ENCODE measurements at regions not wholly inside any gene's neighbourhood (a gene's known extent, or its start where the extent isn't known, plus 50 kb on each side); places are given as distances from the start of the nearest gene placed in this dataset.

DNA sequence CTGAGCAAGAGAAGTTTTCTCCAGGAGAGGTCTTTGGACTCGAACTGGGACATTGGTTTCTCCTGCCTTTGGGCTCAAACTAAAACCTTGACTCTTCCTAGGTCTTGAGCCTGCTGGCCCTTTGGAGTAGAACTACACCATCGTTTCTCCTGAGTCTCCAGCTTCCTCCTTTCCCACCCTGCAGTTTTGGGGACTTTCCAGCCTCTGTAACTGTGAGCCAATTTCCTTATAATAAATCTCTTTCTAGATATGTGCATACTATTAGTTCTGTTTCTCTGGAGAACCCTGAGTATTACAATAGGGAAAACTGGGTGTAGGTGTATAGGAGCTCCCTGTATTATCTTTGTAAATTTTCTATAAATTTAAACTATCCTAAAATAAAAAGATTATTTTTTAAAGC, 219.8 kb upstream of the AGAP1 start:
- H3K9me3 ChIP-seq (ENCODE audit: severe bottlenecking), result no peaks in the 10 kb centered on the region
- H3K4me1 ChIP-seq (ENCODE audit: insufficient read depth, poor library complexity, severe bottlenecking), result peaks cover under 1% of the 10 kb centered on the region
- H3K27me3 ChIP-seq (ENCODE audit: insufficient read depth, poor library complexity, severe bottlenecking), result no peaks in the 10 kb centered on the region
- TF ChIP-seq, protein P1, sequence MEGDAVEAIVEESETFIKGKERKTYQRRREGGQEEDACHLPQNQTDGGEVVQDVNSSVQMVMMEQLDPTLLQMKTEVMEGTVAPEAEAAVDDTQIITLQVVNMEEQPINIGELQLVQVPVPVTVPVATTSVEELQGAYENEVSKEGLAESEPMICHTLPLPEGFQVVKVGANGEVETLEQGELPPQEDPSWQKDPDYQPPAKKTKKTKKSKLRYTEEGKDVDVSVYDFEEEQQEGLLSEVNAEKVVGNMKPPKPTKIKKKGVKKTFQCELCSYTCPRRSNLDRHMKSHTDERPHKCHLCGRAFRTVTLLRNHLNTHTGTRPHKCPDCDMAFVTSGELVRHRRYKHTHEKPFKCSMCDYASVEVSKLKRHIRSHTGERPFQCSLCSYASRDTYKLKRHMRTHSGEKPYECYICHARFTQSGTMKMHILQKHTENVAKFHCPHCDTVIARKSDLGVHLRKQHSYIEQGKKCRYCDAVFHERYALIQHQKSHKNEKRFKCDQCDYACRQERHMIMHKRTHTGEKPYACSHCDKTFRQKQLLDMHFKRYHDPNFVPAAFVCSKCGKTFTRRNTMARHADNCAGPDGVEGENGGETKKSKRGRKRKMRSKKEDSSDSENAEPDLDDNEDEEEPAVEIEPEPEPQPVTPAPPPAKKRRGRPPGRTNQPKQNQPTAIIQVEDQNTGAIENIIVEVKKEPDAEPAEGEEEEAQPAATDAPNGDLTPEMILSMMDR (IDR thresholded peaks at IDR 0.05; ENCODE audit: poor library complexity, severe bottlenecking), result no peak
- ATAC-seq (ENCODE audit: low read depth) (no peak), DNase-seq (ENCODE audit: low spot score) (no peak)
- H3K27ac ChIP-seq (ENCODE audit: poor library complexity, severe bottlenecking), result no peak overlapping the region
- H3K36me3 ChIP-seq (ENCODE audit: low read depth), result no peaks in the 10 kb centered on the region
- H3K4me3 ChIP-seq (ENCODE audit: severe bottlenecking), result no peak overlapping the region

DNA sequence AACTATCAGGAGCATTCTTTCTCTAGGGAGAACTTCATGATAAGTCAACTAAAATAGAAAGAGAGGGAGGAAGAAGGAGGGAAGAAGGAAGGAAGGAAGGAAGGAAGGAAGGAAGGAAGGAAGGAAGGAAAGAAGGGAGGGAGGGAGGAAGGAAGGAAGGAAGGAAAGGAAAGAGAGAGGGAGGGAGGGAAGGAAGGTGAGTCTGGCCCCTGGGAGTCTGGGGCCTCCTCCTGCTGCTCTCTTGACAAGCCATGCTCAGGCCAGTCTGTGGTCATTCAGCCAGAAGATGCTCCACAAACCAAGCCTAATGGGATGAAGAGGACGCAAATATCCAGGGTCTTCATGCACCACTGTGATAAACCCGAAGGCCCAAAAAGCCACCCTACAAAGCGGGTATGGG, 216.4 kb upstream of the AGAP1 start:
- no peak overlapping the region for H3K27ac ChIP-seq (ENCODE audit: poor library complexity, severe bottlenecking)
- TF ChIP-seq, protein P1 (IDR thresholded peaks at IDR 0.05; ENCODE audit: poor library complexity, severe bottlenecking), result no peak
- no peaks in the 10 kb centered on the region for H3K9me3 ChIP-seq (ENCODE audit: severe bottlenecking)
- no peak overlapping the region for H3K4me3 ChIP-seq (ENCODE audit: severe bottlenecking)
- no peaks in the 10 kb centered on the region for H3K4me1 ChIP-seq (ENCODE audit: insufficient read depth, poor library complexity, severe bottlenecking)
- no peaks in the 10 kb centered on the region for H3K36me3 ChIP-seq (ENCODE audit: low read depth)
- DNase-seq (ENCODE audit: low spot score) (no peak), ATAC-seq (ENCODE audit: low read depth) (no peak)
- no peaks in the 10 kb centered on the region for H3K27me3 ChIP-seq (ENCODE audit: insufficient read depth, poor library complexity, severe bottlenecking)

DNA sequence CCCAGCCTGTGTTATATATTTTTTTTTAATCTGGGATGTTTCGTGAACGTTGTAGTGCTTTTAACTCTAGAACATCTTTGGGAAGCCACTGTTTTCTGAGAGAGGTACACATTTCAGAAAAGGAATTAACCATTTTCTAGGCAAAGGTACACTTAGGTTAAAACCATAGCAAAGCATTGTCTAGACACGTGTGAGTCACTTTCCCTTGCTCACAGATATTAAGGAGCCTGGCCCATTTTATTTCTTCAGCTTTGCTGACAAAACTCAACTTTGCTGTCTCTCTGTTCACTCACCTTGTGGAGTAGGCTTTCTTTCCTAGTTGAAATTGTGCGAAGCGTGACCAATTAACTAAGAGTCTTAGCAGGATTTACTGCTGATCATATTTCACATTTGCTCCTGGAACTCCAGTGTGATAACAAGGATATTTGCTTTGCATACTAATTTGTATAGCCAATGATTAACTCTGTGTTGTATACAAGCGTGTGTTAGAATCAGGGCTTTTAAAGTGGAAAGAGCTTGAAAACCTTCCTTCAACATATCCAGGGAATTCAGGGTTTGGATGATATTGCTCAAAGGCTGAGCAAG, 215.0 kb upstream of the AGAP1 start:
- no peaks in the 10 kb centered on the region for H3K9me3 ChIP-seq (ENCODE audit: severe bottlenecking)
- ATAC-seq (ENCODE audit: low read depth), result peak; percentile 55; the same call in 2 of the 3 replicates
- TF ChIP-seq, protein P1 (IDR thresholded peaks at IDR 0.05; ENCODE audit: poor library complexity, severe bottlenecking), result no peak
- no peak overlapping the region for H3K4me3 ChIP-seq (ENCODE audit: severe bottlenecking)
- H3K27ac ChIP-seq (ENCODE audit: poor library complexity, severe bottlenecking), result no peak overlapping the region
- no peaks in the 10 kb centered on the region for H3K36me3 ChIP-seq (ENCODE audit: low read depth)
- no peaks in the 10 kb centered on the region for H3K27me3 ChIP-seq (ENCODE audit: insufficient read depth, poor library complexity, severe bottlenecking)
- no peaks in the 10 kb centered on the region for H3K4me1 ChIP-seq (ENCODE audit: insufficient read depth, poor library complexity, severe bottlenecking)
- no peak for DNase-seq (ENCODE audit: low spot score)

DNA sequence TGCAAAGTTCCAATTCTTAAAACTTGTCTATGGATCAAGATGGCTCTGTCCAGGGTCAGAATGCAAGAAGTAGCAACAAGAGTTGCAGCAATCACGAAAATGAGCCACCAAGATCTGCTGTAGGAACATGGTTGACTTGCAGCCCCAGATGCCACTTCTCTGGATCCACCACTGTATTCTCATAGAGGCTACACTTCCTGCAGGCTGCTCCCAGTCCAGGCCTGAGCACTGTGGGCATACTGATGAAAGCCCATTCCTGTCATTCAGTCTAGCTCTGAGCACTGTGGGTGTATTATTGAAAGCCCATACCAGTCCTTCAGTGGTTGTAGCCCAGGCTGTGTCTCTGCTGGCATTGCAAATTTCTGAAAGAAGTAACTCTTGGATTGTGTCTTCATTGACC, 213.9 kb upstream of the AGAP1 start:
- Histone ChIP-seq H3K9me3 (ENCODE audit: severe bottlenecking) (no peaks in the 10 kb centered on the region), H3K4me1 (ENCODE audit: insufficient read depth, poor library complexity, severe bottlenecking) (no peaks in the 10 kb centered on the region), H3K27me3 (ENCODE audit: insufficient read depth, poor library complexity, severe bottlenecking) (peaks cover 3% of the 10 kb centered on the region), H3K36me3 (ENCODE audit: low read depth) (no peaks in the 10 kb centered on the region), H3K27ac (ENCODE audit: poor library complexity, severe bottlenecking) (no peak overlapping the region), H3K4me3 (ENCODE audit: severe bottlenecking) (no peak overlapping the region)
- DNase-seq (ENCODE audit: low spot score), result no peak
- ATAC-seq (ENCODE audit: low read depth), result no peak
- TF ChIP-seq, protein P1 (IDR thresholded peaks at IDR 0.05; ENCODE audit: poor library complexity, severe bottlenecking), result no peak

DNA sequence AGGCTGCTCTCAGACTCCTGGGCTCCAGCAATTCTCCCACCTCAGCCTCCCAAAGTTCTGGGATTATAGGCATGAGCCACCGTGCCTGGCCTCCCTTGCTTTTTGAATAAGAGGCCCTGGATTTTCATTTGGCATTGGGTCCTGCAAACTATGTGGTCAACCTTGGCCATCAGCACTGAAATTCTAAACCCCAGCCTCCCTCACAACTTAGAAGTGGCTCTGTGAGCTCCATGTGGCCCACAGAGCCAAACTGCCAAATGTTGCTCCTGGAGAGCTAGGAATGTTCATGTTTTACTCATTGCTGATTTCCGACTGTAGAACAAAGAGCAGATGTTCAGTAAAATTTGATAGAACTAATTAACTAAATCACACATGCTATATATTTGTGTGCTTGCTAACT, 210.6 kb upstream of the AGAP1 start:
- Histone ChIP-seq H3K4me3 (ENCODE audit: severe bottlenecking) (no peak overlapping the region), H3K4me1 (ENCODE audit: insufficient read depth, poor library complexity, severe bottlenecking) (no peaks in the 10 kb centered on the region), H3K27ac (ENCODE audit: poor library complexity, severe bottlenecking) (no peak overlapping the region), H3K36me3 (ENCODE audit: low read depth) (no peaks in the 10 kb centered on the region), H3K9me3 (ENCODE audit: severe bottlenecking) (no peaks in the 10 kb centered on the region), H3K27me3 (ENCODE audit: insufficient read depth, poor library complexity, severe bottlenecking) (peaks cover 4% of the 10 kb centered on the region)
- TF ChIP-seq, protein P1 (IDR thresholded peaks at IDR 0.05; ENCODE audit: poor library complexity, severe bottlenecking), result no peak
- ATAC-seq (ENCODE audit: low read depth) (no peak), DNase-seq (ENCODE audit: low spot score) (no peak)
